ENCODE measurements at regions not wholly inside any gene's neighbourhood (a gene's known extent, or its start where the extent isn't known, plus 50 kb on each side); places are given as distances from the start of the nearest gene placed in this dataset.

GRCh38 chr3:152899306-152899705 is 64.4 kb downstream of the P2RY1 start:
- Histone ChIP-seq H3K36me3 (ENCODE audit: insufficient read depth, low read length) (no peaks in the 10 kb centered on the region), H3K27me3 (ENCODE audit: insufficient read depth, low read depth, low read length) (no peaks in the 10 kb centered on the region), H3K4me3 (ENCODE audit: low read length) (no peak overlapping the region), H3K79me2 (replicated peaks; ENCODE audit: insufficient read depth, low read length) (no peaks in the 10 kb centered on the region), H3K27ac (ENCODE audit: low read length) (no peak overlapping the region), H3K9ac (ENCODE audit: low read length) (no peak overlapping the region), H4K20me1 (ENCODE audit: insufficient read depth) (no peaks in the 10 kb centered on the region), H3F3A (ENCODE audit: insufficient read depth, low read length, poor library complexity, severe bottlenecking) (no peaks in the 10 kb centered on the region), H3K9me2 (ENCODE audit: insufficient read depth, low read length) (no peaks in the 10 kb centered on the region), H3K9me3 (ENCODE audit: low read length) (no peaks in the 10 kb centered on the region), H2AFZ (ENCODE audit: low read depth, low read length) (no peak overlapping the region), H3K4me2 (ENCODE audit: low read length) (no peak overlapping the region)
- TF ChIP-seq RAD21 (conservative IDR thresholded peaks at IDR 0.05) (no peak), EP300 (conservative IDR thresholded peaks at IDR 0.05; ENCODE audit: poor library complexity, severe bottlenecking) (no peak), SMC3 (conservative IDR thresholded peaks at IDR 0.05; ENCODE audit: poor library complexity) (no peak), EZH2 (IDR thresholded peaks at IDR 0.05; ENCODE audit: borderline replicate concordance, insufficient read depth, low read length, poor library complexity, severe bottlenecking) (no peak), TAF1 (IDR thresholded peaks at IDR 0.05; ENCODE audit: low read depth) (no peak), REST (IDR thresholded peaks at IDR 0.05; ENCODE audit: borderline replicate concordance) (no peak), POLR2AphosphoS5 (IDR thresholded peaks at IDR 0.05) (no peak), MXI1 (conservative IDR thresholded peaks at IDR 0.05; ENCODE audit: poor library complexity, severe bottlenecking) (no peak)
- TF ChIP-seq, protein P1, sequence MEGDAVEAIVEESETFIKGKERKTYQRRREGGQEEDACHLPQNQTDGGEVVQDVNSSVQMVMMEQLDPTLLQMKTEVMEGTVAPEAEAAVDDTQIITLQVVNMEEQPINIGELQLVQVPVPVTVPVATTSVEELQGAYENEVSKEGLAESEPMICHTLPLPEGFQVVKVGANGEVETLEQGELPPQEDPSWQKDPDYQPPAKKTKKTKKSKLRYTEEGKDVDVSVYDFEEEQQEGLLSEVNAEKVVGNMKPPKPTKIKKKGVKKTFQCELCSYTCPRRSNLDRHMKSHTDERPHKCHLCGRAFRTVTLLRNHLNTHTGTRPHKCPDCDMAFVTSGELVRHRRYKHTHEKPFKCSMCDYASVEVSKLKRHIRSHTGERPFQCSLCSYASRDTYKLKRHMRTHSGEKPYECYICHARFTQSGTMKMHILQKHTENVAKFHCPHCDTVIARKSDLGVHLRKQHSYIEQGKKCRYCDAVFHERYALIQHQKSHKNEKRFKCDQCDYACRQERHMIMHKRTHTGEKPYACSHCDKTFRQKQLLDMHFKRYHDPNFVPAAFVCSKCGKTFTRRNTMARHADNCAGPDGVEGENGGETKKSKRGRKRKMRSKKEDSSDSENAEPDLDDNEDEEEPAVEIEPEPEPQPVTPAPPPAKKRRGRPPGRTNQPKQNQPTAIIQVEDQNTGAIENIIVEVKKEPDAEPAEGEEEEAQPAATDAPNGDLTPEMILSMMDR (IDR thresholded peaks at IDR 0.05; ENCODE audit: poor library complexity, severe bottlenecking) = no peak

GRCh38 chr3:152902141-152902669 is 67.3 kb downstream of the P2RY1 start:
- no peaks in the 10 kb centered on the region for H3K79me2 ChIP-seq (replicated peaks; ENCODE audit: insufficient read depth, low read length)
- TF ChIP-seq MXI1 (conservative IDR thresholded peaks at IDR 0.05; ENCODE audit: poor library complexity, severe bottlenecking) (no peak), REST (IDR thresholded peaks at IDR 0.05; ENCODE audit: borderline replicate concordance) (no peak), SMC3 (conservative IDR thresholded peaks at IDR 0.05; ENCODE audit: poor library complexity) (no peak), EZH2 (IDR thresholded peaks at IDR 0.05; ENCODE audit: borderline replicate concordance, insufficient read depth, low read length, poor library complexity, severe bottlenecking) (no peak), POLR2AphosphoS5 (IDR thresholded peaks at IDR 0.05) (no peak), RAD21 (conservative IDR thresholded peaks at IDR 0.05) (no peak), EP300 (conservative IDR thresholded peaks at IDR 0.05; ENCODE audit: poor library complexity, severe bottlenecking) (no peak), TAF1 (IDR thresholded peaks at IDR 0.05; ENCODE audit: low read depth) (no peak)
- TF ChIP-seq, protein P1 (IDR thresholded peaks at IDR 0.05; ENCODE audit: poor library complexity, severe bottlenecking) = no peak
- no peak overlapping the region for H3K9ac ChIP-seq (ENCODE audit: low read length)
- H3F3A ChIP-seq (ENCODE audit: insufficient read depth, low read length, poor library complexity, severe bottlenecking) = no peaks in the 10 kb centered on the region
- no peaks in the 10 kb centered on the region for H3K36me3 ChIP-seq (ENCODE audit: insufficient read depth, low read length)
- H4K20me1 ChIP-seq (ENCODE audit: insufficient read depth) = no peaks in the 10 kb centered on the region
- no peaks in the 10 kb centered on the region for H3K9me3 ChIP-seq (ENCODE audit: low read length)
- no peaks in the 10 kb centered on the region for H3K9me2 ChIP-seq (ENCODE audit: insufficient read depth, low read length)
- H3K4me3 ChIP-seq (ENCODE audit: low read length) = no peak overlapping the region
- no peaks in the 10 kb centered on the region for H3K27me3 ChIP-seq (ENCODE audit: insufficient read depth, low read depth, low read length)
- H3K27ac ChIP-seq (ENCODE audit: low read length) = no peak overlapping the region
- no peak overlapping the region for H3K4me2 ChIP-seq (ENCODE audit: low read length)
- no peak overlapping the region for H2AFZ ChIP-seq (ENCODE audit: low read depth, low read length)
